SK-N-MC (cell line): ENCODE measurements at regions not wholly inside any gene's neighbourhood (a gene's known extent, or its start where the extent isn't known, plus 50 kb on each side); places are given as distances from the start of the nearest gene placed in this dataset.

Source experiments
- EZH2 ChIP-seq: fragments of 200-600 bp; sonication (generic); IDR thresholded peaks from one replicate; pipeline ENCODE4 v1.6.1; 2017; ENCODE audit warnings: antibody characterized with exemption
- FOXP2 ChIP-seq: optimal IDR thresholded peaks from 2 replicates; pipeline ENCODE3; 2011; ENCODE audit warnings: mild to moderate bottlenecking, moderate library complexity; ENCODE audit not compliant: insufficient read depth; ENCODE audit errors: extremely low read length, control extremely low read depth
- POLR2AphosphoS5 ChIP-seq: IDR thresholded peaks from 2 replicates; pipeline ENCODE4 v1.6.1; 2012; ENCODE audit warnings: mild to moderate bottlenecking, low read depth, low read length, borderline replicate concordance

- TF ChIP-seq EZH2 (no peak), POLR2AphosphoS5 (no peak), FOXP2 (no peak)
Measured at GRCh38 chr1:166351676-166352075, 184.9 kb upstream of the FAM78B start.
